Neural progenitor cell (in vitro differentiated cells): ENCODE measurements at regions not wholly inside any gene's neighbourhood (a gene's known extent, or its start where the extent isn't known, plus 50 kb on each side); places are given as distances from the start of the nearest gene placed in this dataset.

Source experiments
- DNase-seq: peaks from one replicate; pipeline ENCODE4 v3.0.0-alpha.2; 2016; ENCODE audit warnings: low spot score
- H2AFZ ChIP-seq: fragments of 200-600 bp; sonication (generic); replicated peaks from 2 replicates; pipeline ENCODE4 v1.6.1; 2016; ENCODE audit warnings: antibody characterized with exemption
- H3F3A ChIP-seq: fragments of 200-600 bp; sonication (generic); 2 replicates; pipeline ENCODE4 v1.6.1; 2016; ENCODE audit warnings: antibody characterized with exemption, low read depth
- H3K27ac ChIP-seq: fragments of 200-600 bp; sonication (generic); 2 replicates; pipeline ENCODE4 v1.5.1; 2016; ENCODE audit warnings: mild to moderate bottlenecking
- H3K27me3 ChIP-seq: fragments of 200-600 bp; sonication (generic); 2 replicates; pipeline ENCODE4 v1.6.1; 2016; ENCODE audit warnings: mild to moderate bottlenecking, moderate library complexity
- H3K36me3 ChIP-seq: fragments of 200-600 bp; sonication (generic); 2 replicates; pipeline ENCODE4 v1.5.1; 2016
- H3K4me1 ChIP-seq: fragments of 200-600 bp; sonication (generic); 2 replicates; pipeline ENCODE4 v1.6.1; 2016; ENCODE audit warnings: mixed run types
- H3K4me2 ChIP-seq: fragments of 200-600 bp; sonication (generic); 2 replicates; pipeline ENCODE4 v1.6.1; 2016
- H3K4me3 ChIP-seq: fragments of 200-600 bp; sonication (generic); 2 replicates; pipeline ENCODE4 v1.5.1; 2016
- H3K79me2 ChIP-seq: fragments of 200-600 bp; sonication (generic); 2 replicates; pipeline ENCODE4 v1.6.1; 2016; ENCODE audit warnings: low read depth
- H3K9ac ChIP-seq: fragments of 200-600 bp; sonication (generic); 2 replicates; pipeline ENCODE4 v1.6.1; 2016
- H3K9me3 ChIP-seq: fragments of 200-600 bp; sonication (generic); 2 replicates; pipeline ENCODE4 v1.5.1; 2016; ENCODE audit warnings: low read depth
- H4K20me1 ChIP-seq: fragments of 200-600 bp; sonication (generic); 2 replicates; pipeline ENCODE4 v1.6.1; 2016; ENCODE audit warnings: low read depth
- H3K27ac Mint-ChIP-seq: 3 replicates; pipeline ENCODE4 v1.8.0; 2021; ENCODE audit warnings: mixed read lengths
- H3K27me3 Mint-ChIP-seq: 2 replicates; pipeline ENCODE4 v1.8.0; 2022; ENCODE audit warnings: low read depth, mild to moderate bottlenecking, inconsistent platforms, moderate library complexity, mixed read lengths; ENCODE audit not compliant: insufficient read depth
- H3K36me3 Mint-ChIP-seq: 3 replicates; pipeline ENCODE4 v1.8.0; 2021; ENCODE audit warnings: mixed read lengths
- H3K4me1 Mint-ChIP-seq: 3 replicates; pipeline ENCODE4 v1.8.0; 2021; ENCODE audit warnings: mixed read lengths
- H3K4me3 Mint-ChIP-seq: 3 replicates; pipeline ENCODE4 v1.8.0; 2021; ENCODE audit warnings: mild to moderate bottlenecking, moderate library complexity, mixed read lengths
- H3K9me3 Mint-ChIP-seq: 3 replicates; pipeline ENCODE4 v1.8.0; 2020; ENCODE audit warnings: mixed read lengths
- EZH2 ChIP-seq: fragments of 200-600 bp; sonication (generic); IDR thresholded peaks from 2 replicates; pipeline ENCODE4 v1.6.1; 2017; ENCODE audit warnings: antibody characterized with exemption, mild to moderate bottlenecking, moderate library complexity
- EZH2phosphoT487 ChIP-seq: fragments of 200-600 bp; sonication (generic); IDR thresholded peaks from 2 replicates; pipeline ENCODE4 v1.6.1; 2017; ENCODE audit warnings: antibody characterized with exemption
- TF ChIP-seq, protein P1 (sequence below): fragments of 200-600 bp; sonication (generic); IDR thresholded peaks from 2 replicates; pipeline ENCODE4 v1.5.1; 2017; ENCODE audit warnings: antibody characterized with exemption, mild to moderate bottlenecking

DNA sequence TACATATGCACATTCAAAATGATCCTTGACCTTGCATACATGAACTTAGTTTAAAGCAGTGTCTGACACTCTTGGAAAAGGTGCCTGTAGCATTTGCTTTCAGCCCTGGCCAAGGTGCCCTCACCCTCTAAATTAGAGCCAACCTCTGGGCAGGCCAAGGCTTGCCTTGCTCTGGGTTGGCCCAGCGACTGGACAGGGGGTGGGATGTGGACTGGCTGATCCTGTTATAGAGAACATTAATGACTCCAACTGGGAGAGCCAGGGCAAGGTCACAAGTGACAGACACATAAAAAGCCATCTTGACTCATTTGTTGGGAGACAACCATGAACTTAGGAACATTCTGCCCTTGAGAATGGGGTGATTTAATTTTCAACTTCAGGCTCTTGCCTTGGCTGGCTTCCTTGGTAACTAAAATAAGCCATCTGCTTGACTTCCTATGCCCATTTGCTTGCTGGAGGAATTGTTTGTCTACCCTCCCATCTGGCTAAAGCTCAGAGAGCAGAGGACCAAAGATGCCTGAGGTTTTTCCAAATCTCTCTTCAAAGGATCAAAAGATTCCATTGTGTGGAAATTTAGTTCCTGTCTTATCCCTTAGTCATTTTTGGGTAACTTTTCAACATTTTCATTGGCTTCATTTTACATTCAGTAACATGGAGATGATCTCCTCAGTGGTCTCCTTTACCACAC lies 403.7 kb downstream of the SOX2 start:
- H3K27ac ChIP-seq: no peak overlapping the region
- H3K79me2 ChIP-seq: no peaks in the 10 kb centered on the region
- Mint-ChIP-seq H3K4me1 (no peaks in the 10 kb centered on the region), H3K27ac (no peak overlapping the region), H3K27me3 (no peaks in the 10 kb centered on the region), H3K36me3 (no peaks in the 10 kb centered on the region), H3K4me3 (no peak overlapping the region), H3K9me3 (peaks cover 7% of the 10 kb centered on the region)
- peaks cover 2% of the 10 kb centered on the region for H3K4me1 ChIP-seq
- no peak overlapping the region for H2AFZ ChIP-seq
- no peak overlapping the region for H3K4me2 ChIP-seq
- no peaks in the 10 kb centered on the region for H3K27me3 ChIP-seq
- H3K9me3 ChIP-seq: no peaks in the 10 kb centered on the region
- H3K4me3 ChIP-seq: no peak overlapping the region
- H3F3A ChIP-seq: no peaks in the 10 kb centered on the region
- H4K20me1 ChIP-seq: no peaks in the 10 kb centered on the region
- no peak overlapping the region for H3K9ac ChIP-seq
- TF ChIP-seq EZH2 (no peak), EZH2phosphoT487 (no peak)
- TF ChIP-seq, protein P1, sequence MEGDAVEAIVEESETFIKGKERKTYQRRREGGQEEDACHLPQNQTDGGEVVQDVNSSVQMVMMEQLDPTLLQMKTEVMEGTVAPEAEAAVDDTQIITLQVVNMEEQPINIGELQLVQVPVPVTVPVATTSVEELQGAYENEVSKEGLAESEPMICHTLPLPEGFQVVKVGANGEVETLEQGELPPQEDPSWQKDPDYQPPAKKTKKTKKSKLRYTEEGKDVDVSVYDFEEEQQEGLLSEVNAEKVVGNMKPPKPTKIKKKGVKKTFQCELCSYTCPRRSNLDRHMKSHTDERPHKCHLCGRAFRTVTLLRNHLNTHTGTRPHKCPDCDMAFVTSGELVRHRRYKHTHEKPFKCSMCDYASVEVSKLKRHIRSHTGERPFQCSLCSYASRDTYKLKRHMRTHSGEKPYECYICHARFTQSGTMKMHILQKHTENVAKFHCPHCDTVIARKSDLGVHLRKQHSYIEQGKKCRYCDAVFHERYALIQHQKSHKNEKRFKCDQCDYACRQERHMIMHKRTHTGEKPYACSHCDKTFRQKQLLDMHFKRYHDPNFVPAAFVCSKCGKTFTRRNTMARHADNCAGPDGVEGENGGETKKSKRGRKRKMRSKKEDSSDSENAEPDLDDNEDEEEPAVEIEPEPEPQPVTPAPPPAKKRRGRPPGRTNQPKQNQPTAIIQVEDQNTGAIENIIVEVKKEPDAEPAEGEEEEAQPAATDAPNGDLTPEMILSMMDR: no peak
- DNase-seq: no peak
- H3K36me3 ChIP-seq: no peaks in the 10 kb centered on the region

DNA sequence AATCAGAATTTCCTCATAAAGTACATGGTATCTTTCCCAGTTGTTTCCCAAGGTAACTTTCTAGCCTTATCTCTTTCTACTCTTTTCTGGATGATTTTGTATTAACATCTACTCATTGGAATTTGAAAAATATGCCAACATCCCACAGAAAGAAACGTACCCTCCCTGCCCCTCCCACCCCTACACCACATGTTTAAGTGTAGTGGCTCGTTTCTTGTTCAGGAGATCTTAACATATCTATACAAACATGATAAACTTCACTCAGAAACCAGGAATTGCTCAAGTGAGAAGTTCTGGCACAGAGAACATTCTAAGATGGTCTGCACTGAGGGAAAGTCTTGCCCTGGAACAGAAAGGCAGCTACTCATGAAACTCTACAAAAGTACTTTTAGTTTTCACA lies 404.7 kb downstream of the SOX2 start:
- H3K9me3 ChIP-seq: no peaks in the 10 kb centered on the region

DNA sequence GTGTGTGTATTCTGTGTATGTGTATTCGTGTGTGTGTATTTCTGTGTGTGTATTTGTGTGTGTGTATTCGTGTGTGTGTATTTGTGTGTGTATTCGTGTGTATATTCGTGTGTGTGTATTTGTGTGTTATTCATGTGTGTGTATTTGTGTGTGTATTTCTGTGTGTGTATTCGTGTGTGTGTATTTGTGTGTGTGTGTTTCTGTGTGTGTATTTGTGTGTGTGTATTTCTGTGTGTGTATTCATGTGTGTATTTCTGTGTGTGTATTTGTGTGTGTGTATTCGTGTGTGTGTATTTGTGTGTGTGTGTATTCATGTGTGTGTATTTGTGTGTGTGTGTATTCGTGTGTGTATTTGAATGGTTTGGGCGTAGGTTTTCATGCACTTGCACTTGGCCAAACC lies 405.4 kb downstream of the SOX2 start:
- peaks cover 13% of the 10 kb centered on the region for H3F3A ChIP-seq
- no peaks in the 10 kb centered on the region for H3K36me3 ChIP-seq
- H2AFZ ChIP-seq: no peak overlapping the region
- no peaks in the 10 kb centered on the region for H3K27me3 ChIP-seq
- H3K79me2 ChIP-seq: no peaks in the 10 kb centered on the region
- Mint-ChIP-seq H3K36me3 (no peaks in the 10 kb centered on the region), H3K4me1 (peaks cover 13% of the 10 kb centered on the region), H3K27ac (no peak overlapping the region), H3K4me3 (no peak overlapping the region), H3K9me3 (peaks cover 3% of the 10 kb centered on the region), H3K27me3 (no peaks in the 10 kb centered on the region)
- no peak overlapping the region for H3K9ac ChIP-seq
- no peak overlapping the region for H3K4me3 ChIP-seq
- no peak overlapping the region for H3K27ac ChIP-seq
- H3K4me2 ChIP-seq: no peak overlapping the region
- TF ChIP-seq EZH2phosphoT487 (no peak), EZH2 (no peak)
- TF ChIP-seq, protein P1: no peak
- H4K20me1 ChIP-seq: no peaks in the 10 kb centered on the region
- no peak for DNase-seq
- H3K4me1 ChIP-seq: peaks cover 19% of the 10 kb centered on the region
- no peaks in the 10 kb centered on the region for H3K9me3 ChIP-seq

More for the DNA sequence above, 404.7 kb downstream of the SOX2 start:
- Histone ChIP-seq H3K27ac (no peak overlapping the region), H2AFZ (no peak overlapping the region), H3K4me3 (no peak overlapping the region), H4K20me1 (no peaks in the 10 kb centered on the region), H3K4me2 (no peak overlapping the region), H3K79me2 (no peaks in the 10 kb centered on the region), H3K9ac (no peak overlapping the region), H3K4me1 (peaks cover 11% of the 10 kb centered on the region), H3K27me3 (no peaks in the 10 kb centered on the region), H3K36me3 (no peaks in the 10 kb centered on the region), H3F3A (peaks cover 6% of the 10 kb centered on the region)
- no peak for DNase-seq
- H3K27ac Mint-ChIP-seq: no peak overlapping the region
- H3K27me3 Mint-ChIP-seq: no peaks in the 10 kb centered on the region
- H3K9me3 Mint-ChIP-seq: peaks cover 3% of the 10 kb centered on the region
- no peak overlapping the region for H3K4me3 Mint-ChIP-seq
- H3K36me3 Mint-ChIP-seq: no peaks in the 10 kb centered on the region
- TF ChIP-seq EZH2phosphoT487 (no peak), EZH2 (no peak)
- TF ChIP-seq, protein P1: no peak
- H3K4me1 Mint-ChIP-seq: peaks cover 8% of the 10 kb centered on the region
